ENCODE measurements at regions not wholly inside any gene's neighbourhood (a gene's known extent, or its start where the extent isn't known, plus 50 kb on each side); places are given as distances from the start of the nearest gene placed in this dataset.

DNA sequence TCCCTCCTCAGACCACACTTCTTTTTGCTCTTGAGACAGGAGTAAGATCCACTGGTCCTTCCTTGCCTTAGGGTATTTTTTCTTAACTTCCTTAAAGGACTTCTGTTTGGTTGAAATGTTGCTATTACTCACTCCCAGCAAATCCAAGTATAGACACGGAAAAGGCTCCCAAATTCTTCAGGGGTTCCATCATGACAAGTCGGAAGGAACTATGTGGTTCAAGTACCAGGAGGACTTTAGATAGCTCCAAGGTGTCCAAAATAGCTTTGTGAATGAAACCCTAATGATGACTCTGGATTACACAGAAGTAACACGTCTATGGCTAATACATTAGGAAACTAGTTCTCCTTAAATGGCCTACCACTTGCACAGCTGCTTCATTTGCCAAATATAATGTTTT is 238.7 kb downstream of the KCTD12 start:
- TF ChIP-seq POLR2A (IDR thresholded peaks at IDR 0.05; ENCODE audit: low read depth, low read length), result no peak
- TF ChIP-seq POLR2AphosphoS5 (IDR thresholded peaks at IDR 0.05; ENCODE audit: low read depth, low read length), result no peak
